ENCODE measurements at regions not wholly inside any gene's neighbourhood (a gene's known extent, or its start where the extent isn't known, plus 50 kb on each side); places are given as distances from the start of the nearest gene placed in this dataset.

DNA sequence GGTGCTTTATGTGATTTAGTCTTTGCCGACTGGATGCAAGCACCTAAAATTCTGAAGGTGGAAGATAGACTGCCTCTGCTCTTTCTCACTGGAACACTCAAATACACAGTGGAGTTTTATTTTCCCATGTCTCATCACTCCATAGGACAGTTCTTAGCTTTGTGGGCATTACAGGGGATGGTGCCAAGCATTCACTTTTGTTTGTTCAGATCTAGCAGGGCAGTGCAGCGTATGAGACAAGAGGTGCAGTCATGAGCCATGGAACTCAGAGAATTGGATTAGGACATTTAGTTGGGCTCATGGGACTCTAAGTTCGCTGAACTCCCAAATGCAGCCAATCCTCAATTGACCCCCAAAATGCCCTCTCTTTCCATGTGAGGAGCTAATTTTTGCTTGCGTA, 1136.9 kb upstream of the PRKX start:
- DNase-seq = peak; percentile 11 to 67

DNA sequence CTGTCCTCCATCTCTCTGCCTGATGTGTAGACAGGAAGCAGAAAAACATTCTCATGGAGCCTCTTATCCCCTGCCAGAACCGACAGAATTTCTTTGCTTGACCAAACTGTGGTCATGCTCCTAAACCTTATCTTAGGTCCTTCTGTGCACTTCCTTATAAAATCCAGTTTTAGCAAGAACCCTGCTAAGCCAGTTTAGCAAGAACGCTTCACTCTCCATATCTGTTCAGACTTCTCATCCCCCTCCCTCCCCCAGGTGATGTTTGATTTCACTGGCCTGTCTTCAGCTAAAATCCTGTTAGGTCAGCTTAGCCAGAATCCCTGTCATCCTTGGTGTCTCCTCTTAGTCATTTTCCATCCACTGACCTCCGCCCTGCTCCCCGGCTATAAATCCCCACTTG, 1130.9 kb upstream of the PRKX start:
- no peak for DNase-seq

DNA sequence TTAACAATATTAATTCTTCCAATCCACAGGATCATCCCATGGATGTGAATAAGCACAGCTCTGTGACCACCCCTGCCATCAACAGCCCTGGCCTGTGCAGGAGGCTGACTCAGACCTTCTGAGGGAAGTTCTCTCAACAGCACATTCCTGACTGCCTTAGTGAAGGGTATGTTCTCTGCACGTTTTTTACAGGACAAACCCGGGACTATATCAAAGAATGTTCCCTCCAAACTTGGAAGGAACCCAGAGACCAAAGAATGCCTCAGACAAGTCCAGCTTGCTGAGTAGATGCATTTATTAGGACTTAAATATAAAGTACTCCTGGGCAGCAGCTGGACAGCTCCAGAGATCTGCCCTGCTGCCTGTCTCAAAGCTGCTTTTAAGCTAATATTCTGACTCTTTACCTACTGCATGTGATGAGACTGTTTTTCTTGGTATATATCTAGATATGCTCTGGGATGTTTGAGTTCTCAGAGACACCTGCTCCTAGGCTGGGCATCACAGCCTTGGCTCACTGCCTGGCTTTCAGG, 1127.8 kb upstream of the PRKX start:
- DNase-seq = no peak

DNA sequence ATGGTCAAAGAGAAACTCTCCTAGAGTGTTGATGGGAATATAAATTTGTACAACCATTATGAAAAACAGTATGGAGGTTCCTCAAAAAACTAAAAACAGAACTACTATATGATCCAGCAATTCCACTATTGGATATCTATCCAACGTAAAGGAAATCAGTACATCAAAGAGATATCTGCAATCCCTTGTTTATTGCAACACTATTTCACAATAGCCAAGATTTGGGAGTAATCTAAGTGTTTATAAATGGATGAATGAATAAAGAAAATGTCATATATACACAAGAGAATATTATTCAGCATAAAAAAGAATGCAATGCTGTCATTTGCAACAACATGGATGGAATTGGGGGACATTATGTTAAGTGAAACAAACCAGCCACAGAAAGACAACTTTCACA, 1118.1 kb upstream of the PRKX start:
- no peak for DNase-seq

DNA sequence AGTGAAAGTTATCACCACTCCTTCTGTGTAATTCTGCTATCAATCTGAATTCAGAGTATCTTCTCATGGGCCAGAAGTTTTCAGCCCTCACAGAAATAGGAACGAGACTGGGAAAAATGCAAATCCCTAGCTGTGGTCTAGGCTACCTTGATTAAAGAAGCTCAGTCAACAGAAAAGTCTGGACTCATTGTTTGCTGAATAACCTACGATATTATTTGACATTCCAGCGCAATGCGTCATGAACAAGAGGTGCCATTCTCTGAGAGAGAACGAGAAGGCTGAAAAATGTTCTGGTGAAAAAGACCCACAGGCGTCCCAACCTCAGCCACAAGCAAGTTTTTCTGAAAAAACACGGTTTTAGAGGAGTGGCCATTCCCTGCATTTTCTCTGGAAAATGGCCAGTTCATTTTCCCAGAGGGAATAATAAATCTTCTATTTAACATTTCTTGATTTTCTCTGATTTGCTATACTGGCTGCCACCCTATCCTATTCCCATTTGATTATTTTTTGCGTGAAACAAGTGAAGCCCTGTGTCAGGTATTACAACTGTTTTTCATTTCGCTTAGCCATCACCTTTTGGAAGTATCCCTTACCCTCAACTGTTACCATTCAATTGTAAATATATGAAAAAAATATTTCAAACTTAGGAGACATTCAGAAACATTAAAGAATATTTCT, 1117.6 kb upstream of the PRKX start:
- DNase-seq = no peak

DNA sequence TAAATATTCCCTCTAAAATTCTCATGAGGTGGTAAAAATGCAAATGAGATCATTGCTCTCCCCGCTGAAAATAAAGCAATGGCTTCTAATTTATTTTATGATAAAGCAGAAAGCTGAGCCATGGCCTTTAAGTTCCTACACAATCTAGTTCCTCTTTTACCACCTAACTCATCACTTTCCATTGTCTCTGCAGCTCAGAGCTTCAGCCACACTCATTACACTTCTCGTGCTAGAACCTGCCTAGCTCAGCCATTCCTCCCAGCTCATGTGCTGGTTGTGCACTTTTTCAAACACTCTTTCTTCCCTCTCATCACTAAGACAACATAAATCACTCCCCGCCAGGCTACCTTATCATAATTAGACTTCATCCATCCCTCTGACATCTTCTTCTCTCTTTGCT, 1112.1 kb upstream of the PRKX start:
- no peak for DNase-seq

DNA sequence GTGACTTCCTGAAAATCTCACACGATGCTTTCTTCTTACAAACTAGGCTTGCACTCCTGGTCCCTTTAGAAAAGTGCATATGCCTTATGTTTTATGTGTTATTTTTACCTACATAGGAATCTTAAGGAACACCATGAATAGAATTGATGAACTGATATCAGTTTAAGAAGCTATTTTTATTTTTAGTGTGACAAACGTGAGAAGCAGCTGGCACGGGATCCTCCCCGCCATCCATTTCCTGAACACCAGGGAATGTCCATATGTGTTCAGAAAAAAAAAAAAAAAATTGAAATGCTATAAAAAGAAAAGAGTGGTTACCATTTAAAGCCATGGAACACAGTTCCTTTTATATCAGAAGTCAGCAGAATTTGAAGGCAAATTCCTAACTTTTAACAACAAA, 1096.1 kb upstream of the PRKX start:
- DNase-seq = no peak

DNA sequence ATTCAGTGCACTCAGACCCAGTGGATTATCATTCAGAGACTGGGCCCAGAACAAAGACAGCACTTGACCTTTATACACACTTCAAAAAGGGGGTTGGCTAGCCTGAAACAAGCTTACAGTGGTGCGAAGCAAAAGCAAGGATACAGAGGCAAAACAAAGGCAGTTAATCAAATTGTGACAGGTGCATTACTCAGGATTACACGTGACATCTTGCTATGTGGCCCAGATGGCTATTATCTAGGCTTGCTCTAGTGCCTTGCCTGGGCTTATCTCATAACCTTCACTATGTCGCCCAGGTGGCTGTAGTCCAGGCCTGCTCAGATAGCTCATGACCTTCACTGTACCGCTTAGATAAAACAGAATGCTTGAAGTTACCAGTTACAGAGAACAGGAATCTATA, 1092.1 kb upstream of the PRKX start:
- DNase-seq = no peak

DNA sequence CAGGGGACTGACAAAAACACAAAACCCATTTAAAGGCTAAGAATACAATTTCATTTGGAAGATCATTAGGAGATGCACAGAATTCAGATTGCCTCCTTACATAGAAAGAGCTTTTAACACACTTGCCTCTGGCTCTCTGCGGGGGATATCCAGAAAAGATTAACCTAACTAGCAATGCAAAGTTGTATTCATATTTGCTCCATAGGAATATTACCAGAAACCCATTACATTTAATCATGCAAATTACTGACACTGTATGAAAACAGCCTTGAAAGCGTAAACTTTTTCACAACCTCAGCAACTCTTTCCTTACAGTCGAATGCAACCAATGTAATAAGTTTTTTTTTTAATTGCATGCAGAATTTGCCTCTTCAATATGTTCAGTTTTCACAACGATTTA, 1087.3 kb upstream of the PRKX start:
- no peak for DNase-seq

DNA sequence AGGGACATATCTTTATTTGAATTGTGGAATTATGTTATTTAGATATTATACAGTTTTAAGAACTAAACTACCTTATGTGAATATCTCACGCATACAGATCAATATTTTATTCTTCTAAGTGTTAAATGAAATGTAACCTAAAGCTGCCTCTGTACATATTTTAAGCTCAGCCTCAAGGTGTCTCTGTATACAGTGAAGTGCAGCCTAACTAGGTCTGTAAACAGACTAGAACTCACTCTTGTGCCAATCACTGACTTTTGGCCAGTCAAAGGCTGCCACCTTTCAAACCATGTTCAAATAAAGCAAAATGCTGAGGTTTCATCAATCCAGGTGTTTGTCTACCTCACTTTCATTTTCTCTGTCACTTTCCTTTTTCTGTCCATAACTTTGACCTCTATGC, 1074.5 kb upstream of the PRKX start:
- DNase-seq = no peak

DNA sequence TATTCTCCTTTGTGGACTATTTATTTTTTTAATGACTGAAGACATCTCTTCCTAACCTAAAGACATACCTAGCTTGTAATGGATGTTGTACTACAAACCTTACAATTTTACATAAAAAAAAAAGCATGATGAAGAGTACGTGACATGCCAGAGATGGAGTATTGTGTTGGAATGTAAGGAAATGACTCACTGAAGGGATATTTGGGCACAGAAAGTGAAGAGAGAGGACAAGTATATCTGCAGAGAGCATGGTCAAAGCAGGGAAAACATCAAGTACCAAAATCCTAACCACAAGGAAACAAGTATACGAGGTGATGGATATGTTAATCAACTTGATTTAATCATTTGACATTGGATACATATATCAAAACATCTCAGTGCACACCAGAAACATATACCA, 1051.4 kb upstream of the PRKX start:
- no peak for DNase-seq

DNA sequence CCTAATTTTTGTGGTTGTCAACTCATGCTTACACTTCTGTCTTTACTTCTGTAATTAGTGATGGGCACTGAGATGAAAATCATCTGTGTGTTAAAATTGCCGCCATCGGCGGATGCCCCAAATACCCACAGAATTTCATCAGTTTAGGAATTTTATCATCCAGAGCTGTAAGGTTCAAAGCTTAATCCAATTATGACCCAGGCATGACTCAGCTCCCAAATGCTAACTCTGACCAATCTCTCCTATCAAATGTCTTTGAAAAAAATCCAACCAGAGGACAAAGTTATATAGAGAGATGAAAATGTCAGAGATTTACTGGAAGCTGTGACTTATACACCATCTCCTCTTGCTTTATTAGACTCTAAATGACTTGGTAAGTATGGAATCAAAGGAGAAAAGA, 1048.7 kb upstream of the PRKX start:
- no peak for DNase-seq

DNA sequence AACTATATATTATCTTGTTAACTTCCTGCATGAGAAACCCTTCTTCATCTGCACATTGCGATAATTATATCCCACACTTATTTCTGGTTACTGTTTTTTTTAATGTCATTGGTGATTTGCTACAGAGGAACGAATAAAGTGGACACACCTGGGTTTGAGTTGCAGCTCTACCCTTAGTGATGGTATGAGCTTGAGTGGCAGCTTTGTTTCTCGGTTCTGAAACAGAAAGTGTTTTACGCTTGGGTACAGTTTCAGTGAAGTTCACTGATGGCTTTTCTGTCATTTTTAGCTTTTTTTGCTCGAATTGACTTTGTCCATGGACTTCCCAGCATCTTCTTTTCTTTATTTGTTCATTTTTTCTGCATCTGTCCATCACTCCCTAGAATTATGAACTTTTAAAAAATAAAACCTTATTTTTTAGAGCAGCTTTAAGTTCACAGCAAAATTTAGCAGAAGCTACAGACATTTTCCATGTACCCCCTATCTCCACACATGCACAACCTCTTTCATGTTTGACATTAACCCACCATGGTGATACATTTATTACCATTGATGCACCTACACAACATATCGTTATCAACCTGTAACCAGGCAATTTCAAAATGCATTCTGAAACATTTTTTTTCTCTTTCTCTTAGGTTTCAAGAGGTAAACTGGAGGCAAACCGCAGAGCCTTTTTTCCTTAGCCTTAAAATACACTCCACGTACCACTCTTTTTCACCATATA, 1041.6 kb upstream of the PRKX start:
- DNase-seq = no peak

DNA sequence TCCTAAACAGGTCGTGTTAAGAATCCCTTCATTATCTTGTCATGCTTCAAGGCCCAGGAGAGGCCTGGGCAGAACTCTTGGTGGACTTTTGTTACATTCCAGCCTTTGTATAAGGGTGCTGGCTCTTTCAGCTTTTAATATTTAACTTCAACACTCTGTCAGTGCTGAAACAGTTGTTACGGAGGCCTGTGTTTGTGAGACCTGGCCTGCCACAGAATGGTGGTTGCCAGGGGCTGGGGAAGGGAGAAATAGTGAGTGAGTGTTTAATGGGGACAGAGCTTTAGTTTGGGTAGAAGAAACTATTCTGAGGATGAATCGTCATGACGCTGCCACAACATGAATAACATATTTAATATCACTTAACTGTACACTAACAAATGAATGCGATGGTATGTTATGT, 1027.6 kb upstream of the PRKX start:
- no peak for DNase-seq

DNA sequence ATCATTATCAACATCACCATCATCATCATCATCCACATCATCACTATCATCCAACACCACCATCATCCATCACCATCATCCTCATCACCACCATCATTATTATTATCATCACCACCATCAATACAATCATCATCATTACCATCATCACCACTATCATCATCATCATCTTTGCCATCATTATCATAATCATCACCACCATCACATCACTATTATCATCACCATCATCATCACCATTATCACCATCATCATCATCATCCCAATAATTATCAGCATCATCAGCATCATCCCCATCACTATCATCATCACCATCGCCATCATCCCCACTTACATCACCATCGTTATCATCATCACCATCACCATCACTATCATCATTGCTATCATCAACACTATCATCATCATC, 1021.9 kb upstream of the PRKX start:
- DNase-seq = no peak

DNA sequence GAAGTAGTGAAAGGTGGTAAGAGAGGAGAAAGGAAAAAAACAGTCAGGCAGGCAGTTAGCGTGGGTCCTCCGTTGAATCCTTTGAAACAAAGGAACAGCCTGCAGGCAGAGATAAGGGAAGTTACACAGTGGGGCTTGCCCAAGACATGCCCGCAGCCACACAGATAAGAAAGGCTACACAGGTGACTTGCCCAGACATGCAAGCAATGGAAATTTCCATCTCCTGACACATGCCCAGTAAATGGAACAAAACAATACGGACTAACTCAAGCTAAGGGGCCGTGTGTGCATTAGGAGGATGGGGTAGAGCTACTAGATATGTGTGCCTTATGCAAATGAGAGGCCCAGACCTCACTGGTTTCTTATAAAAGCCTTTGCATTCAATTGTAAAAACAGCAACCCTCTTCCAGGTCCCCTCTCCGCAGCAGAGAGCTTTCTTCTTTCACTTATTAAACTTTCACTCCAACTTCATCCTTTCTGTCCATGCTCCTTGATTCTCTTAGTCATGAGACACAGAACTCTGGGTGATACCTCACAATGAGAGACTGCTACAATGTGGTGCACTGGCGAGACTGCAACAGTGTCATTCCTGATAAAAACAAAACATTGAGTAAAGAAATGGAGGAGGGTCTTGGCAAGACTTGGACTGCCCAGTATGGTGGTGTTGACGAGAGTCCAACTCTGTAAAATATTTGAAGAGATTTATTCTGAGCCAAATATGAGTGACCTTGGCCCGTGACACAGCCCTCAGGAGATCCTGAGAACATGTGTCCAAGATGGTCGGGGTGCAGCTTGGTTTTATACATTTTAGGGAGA, 997.4 kb upstream of the PRKX start:
- DNase-seq = peak in 1 of 2 donors; percentile 6

DNA sequence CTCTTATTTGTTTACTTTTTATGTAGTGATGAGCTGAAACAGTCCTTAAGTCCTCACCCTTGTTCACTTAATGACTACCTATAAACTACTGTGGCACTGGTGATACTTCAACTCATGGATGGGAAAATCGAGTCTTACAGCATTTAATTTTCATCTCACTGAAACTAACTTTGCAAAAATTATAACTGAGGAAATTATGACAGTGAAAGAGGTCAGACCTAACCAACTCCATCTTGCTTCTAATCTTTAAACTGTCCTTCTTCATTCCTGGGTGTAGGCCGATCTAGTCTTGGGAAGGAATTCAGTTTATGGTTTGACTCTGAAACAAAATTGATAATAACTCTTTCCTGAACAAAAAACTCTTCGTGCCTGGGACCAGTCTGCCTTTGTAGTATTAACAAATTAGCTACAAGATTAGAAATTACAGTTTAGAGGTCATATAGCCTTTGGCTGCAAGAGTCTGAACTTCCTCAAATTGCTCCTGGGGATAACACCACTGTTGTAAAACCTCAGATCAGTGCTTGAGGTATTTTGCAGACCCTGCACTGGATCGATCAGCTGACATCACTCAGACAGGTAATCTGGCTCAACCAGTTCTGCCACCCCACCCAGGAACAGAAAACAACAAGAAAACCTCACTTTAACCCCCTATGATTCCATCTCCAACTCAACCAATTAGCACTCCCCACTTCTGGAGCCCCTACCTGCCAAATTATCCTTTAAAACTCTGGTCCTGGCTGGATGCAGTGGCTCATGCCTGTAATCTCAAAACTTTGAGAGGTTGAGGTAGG, 995.7 kb upstream of the PRKX start:
- DNase-seq = no peak

DNA sequence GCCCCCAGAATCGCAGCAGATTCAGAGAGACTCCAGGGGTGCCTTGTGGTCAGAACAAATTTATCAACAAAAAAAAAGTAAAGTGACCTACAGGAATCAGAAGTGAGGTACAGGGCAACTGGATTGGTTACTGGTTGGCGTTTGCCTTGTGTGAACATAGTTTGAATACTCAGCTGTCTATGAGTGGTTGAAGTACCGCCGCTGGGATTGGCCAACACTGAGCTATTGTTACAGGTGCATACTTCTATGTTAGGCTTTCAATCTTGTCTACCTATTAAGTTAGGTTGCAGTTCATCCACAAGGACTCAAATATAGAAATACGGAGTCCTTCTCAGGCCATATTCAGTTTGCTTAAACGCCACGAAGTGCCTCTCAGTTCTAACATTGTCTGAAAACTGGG, 993.5 kb upstream of the PRKX start:
- no peak for DNase-seq

DNA sequence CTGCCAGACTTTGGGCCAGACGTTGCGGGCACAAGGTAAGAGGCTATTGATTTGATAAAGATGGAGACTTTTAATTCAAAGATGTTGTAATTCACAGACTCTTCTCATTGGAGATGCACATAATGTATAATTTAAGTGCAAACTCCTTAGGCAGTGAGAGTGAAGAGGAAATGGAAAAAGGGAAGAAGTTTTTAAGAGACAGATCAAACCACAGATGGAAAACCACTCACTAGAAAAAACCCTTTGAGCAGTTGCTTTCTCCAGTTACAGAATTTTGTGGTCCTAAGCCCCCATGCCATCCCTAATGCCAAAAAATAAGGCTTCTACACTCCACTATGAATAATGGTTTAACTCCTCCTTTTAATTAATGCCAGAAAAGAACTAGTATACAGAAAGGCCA, 977.1 kb upstream of the PRKX start:
- DNase-seq = no peak

DNA sequence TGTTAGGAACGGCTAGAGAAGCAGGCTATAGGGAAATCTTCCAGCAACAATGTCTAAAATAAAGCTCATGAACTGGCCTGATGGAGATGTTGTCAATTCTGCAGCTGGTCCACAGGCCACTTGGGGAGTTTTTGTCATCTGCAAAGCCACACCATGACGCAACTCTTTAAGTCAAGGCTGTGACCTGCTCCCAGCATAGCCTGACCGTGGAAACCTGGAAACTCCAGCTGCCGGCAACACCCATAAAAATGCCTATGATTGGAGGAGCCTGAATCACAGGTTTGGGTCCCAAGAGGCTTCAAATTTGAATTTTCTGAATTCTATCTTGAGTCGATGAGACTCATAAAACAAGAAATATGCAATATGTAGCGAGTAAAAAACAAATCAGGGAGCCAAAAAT, 969.2 kb upstream of the PRKX start:
- DNase-seq = no peak

DNA sequence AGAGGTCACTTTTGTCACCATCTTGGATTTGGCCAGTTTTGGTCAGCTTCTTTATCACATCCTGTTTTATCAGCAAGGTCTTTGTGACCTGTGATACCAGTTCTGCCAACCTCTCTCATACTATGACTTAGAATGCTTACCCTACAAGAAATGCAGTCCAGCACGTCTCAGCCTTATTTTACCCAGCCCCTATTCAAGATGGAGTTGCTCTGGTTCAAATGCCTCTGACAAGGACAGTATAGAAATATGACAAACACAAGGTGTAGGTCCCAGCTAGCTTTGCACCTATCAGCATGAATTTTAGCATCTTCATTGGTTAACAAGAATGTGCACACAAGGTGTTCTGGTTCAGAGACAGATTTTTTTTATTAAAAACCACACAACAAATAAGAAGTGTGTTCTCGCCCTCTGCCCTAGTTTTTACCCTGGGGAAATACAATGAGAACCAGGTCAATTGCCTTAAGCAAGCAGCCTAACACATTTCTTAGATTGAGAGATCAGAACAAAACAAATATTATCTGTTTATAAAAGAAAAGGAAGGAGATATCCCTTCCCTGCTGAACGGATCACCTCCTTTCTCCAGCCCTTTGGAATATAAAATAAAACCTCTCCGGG, 962.3 kb upstream of the PRKX start:
- no peak for DNase-seq

DNA sequence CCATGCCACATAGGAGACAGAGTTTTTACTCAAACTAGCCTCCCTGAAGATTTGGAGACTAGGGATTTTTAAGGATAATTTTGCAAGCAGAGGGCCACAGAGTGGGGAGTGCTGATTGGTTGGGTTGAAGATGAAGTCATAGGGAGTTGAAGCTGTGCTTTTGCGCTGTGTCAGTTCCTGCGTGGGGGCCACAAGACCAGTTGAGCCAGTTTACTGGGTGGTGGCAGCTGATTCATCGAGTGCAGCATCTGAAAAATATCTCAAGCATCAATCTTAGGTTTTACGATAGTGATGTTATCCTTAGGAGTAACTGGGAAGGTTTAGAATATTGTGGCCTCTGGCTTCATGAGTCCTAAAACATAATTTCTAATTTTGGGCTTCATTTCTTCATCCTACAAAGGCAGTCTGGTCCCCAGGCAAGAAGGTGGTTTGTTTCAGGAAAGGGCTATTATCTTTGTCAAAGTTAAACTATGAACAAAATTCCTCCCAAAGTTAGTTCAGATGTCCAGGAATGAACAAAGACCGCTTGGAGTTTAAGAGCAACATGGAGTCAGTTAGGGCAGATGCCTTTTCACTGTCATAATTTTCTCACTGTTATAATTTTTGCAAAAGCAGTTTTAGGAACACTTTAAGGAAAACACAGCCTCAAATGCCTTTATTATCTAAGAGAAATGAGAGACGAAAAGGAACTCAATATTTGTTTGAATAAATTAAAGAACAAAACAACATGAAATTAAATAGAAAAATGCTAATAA, 960.8 kb upstream of the PRKX start:
- DNase-seq = no peak

All from hippocampal formation (tissue), 2 donors.